ENCODE measurements at regions not wholly inside any gene's neighbourhood (a gene's known extent, or its start where the extent isn't known, plus 50 kb on each side); places are given as distances from the start of the nearest gene placed in this dataset.
"Not testable (repeated sequence)": the region's sequence is repeated elsewhere in the genome, so short reads cannot be mapped to it uniquely, and the experiment has no call there.

GRCh38 chr1:29798699-29799566 is 562.6 kb downstream of the PTPRU start:
- DNase-seq, result no peak

GRCh38 chr1:29797125-29797524 is 560.8 kb downstream of the PTPRU start:
- not testable (repeated sequence) for DNase-seq

GRCh38 chr1:29795965-29796364 is 559.6 kb downstream of the PTPRU start:
- not testable (repeated sequence) for DNase-seq

- DNase-seq, result no peak
Observed at GRCh38 chr1:29793653-29794348, 557.5 kb downstream of the PTPRU start.

- DNase-seq, result peak; percentile 19
Observed at GRCh38 chr1:29793101-29793546, 556.8 kb downstream of the PTPRU start.

GRCh38 chr1:29789910-29790247 is 553.6 kb downstream of the PTPRU start:
- no peak for DNase-seq

GRCh38 chr1:29789221-29789909 is 553.0 kb downstream of the PTPRU start:
- DNase-seq, result no peak

- no peak for DNase-seq
Observed at GRCh38 chr1:29786791-29787732, 550.7 kb downstream of the PTPRU start.

GRCh38 chr1:29786195-29786594 is 549.9 kb downstream of the PTPRU start:
- DNase-seq, result no peak

- no peak for DNase-seq
Observed at GRCh38 chr1:29785554-29785953, 549.2 kb downstream of the PTPRU start.

GRCh38 chr1:29785137-29785527 is 548.8 kb downstream of the PTPRU start:
- no peak for DNase-seq

GRCh38 chr1:29784276-29785136 is 548.2 kb downstream of the PTPRU start:
- DNase-seq, result no peak

- DNase-seq, result no peak
Observed at GRCh38 chr1:29783508-29784275, 547.4 kb downstream of the PTPRU start.

GRCh38 chr1:29782846-29783507 is 546.7 kb downstream of the PTPRU start:
- DNase-seq, result no peak

- DNase-seq, result no peak
Observed at GRCh38 chr1:29779146-29779545, 542.8 kb downstream of the PTPRU start.

- no peak for DNase-seq
Observed at GRCh38 chr1:29777522-29777921, 541.2 kb downstream of the PTPRU start.

GRCh38 chr1:29774355-29774754 is 538.0 kb downstream of the PTPRU start:
- DNase-seq, result no peak

GRCh38 chr1:29772584-29773100 is 536.3 kb downstream of the PTPRU start:
- no peak for DNase-seq

GRCh38 chr1:29767769-29768425 is 531.6 kb downstream of the PTPRU start:
- no peak for DNase-seq
